WTC11 (cell line): ENCODE measurements at regions not wholly inside any gene's neighbourhood (a gene's known extent, or its start where the extent isn't known, plus 50 kb on each side); places are given as distances from the start of the nearest gene placed in this dataset.

ENCODE experiments used
- CREM ChIP-seq: sonication (generic); formaldehyde crosslinking; IDR thresholded peaks from 2 replicates; pipeline ENCODE4 v1.8.1; 2022; ENCODE audit warnings: mild to moderate bottlenecking, missing genetic modification reagents, moderate library complexity
- JUN ChIP-seq: sonication (generic); formaldehyde crosslinking; IDR thresholded peaks from 2 replicates; pipeline ENCODE4 v1.8.0; 2023; ENCODE audit warnings: mild to moderate bottlenecking, missing genetic modification reagents
- TP53 ChIP-seq: sonication (generic); formaldehyde crosslinking; IDR thresholded peaks from 2 replicates; pipeline ENCODE4 v1.8.1; 2023; ENCODE audit warnings: mild to moderate bottlenecking, missing genetic modification reagents
- TF ChIP-seq, protein P1 (sequence below): sonication (generic); formaldehyde crosslinking; IDR thresholded peaks from 2 replicates; pipeline ENCODE4 v1.8.1; 2022; ENCODE audit warnings: low read depth, mild to moderate bottlenecking, moderate library complexity, missing genetic modification reagents, borderline replicate concordance
- TF ChIP-seq, protein P2 (sequence below): sonication (generic); formaldehyde crosslinking; IDR thresholded peaks from 2 replicates; pipeline ENCODE4 v1.8.0; 2022; ENCODE audit warnings: missing genetic modification reagents
- TF ChIP-seq, protein P3 (sequence below): fragments of 200-600 bp; IDR thresholded peaks from 2 replicates; pipeline ENCODE4 v1.8.0; 2022; ENCODE audit warnings: antibody characterized with exemption

DNA sequence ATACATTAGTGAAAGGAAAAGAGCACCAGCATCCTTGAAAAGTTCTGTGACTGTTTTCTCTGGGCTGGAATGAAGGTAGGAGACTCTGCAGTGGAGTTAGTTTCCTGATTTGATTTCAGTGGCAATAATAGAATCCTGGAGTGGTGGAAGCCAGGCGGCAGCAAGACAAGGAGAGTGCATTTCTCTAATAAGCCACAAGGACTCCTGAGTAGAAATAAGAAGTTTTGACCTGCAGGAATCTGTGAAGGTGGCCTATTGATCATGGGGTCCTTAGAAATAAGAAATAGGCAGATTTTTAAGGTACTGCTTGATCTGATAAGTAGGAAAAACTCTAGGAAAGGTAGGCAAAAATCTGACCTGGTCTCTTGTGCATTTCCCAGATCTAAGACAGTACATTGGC is 68.4 kb upstream of the ELOVL5 start:
- TF ChIP-seq JUN (CRISPR knock-in tag) (no peak), TP53 (CRISPR knock-in tag) (no peak), CREM (CRISPR knock-in tag) (no peak)
- TF ChIP-seq, protein P1, sequence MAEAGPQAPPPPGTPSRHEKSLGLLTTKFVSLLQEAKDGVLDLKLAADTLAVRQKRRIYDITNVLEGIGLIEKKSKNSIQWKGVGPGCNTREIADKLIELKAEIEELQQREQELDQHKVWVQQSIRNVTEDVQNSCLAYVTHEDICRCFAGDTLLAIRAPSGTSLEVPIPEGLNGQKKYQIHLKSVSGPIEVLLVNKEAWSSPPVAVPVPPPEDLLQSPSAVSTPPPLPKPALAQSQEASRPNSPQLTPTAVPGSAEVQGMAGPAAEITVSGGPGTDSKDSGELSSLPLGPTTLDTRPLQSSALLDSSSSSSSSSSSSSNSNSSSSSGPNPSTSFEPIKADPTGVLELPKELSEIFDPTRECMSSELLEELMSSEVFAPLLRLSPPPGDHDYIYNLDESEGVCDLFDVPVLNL (CRISPR knock-in tag): no peak
- TF ChIP-seq, protein P2, sequence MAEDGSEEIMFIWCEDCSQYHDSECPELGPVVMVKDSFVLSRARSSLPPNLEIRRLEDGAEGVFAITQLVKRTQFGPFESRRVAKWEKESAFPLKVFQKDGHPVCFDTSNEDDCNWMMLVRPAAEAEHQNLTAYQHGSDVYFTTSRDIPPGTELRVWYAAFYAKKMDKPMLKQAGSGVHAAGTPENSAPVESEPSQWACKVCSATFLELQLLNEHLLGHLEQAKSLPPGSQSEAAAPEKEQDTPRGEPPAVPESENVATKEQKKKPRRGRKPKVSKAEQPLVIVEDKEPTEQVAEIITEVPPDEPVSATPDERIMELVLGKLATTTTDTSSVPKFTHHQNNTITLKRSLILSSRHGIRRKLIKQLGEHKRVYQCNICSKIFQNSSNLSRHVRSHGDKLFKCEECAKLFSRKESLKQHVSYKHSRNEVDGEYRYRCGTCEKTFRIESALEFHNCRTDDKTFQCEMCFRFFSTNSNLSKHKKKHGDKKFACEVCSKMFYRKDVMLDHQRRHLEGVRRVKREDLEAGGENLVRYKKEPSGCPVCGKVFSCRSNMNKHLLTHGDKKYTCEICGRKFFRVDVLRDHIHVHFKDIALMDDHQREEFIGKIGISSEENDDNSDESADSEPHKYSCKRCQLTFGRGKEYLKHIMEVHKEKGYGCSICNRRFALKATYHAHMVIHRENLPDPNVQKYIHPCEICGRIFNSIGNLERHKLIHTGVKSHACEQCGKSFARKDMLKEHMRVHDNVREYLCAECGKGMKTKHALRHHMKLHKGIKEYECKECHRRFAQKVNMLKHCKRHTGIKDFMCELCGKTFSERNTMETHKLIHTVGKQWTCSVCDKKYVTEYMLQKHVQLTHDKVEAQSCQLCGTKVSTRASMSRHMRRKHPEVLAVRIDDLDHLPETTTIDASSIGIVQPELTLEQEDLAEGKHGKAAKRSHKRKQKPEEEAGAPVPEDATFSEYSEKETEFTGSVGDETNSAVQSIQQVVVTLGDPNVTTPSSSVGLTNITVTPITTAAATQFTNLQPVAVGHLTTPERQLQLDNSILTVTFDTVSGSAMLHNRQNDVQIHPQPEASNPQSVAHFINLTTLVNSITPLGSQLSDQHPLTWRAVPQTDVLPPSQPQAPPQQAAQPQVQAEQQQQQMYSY: no peak
- TF ChIP-seq, protein P3, sequence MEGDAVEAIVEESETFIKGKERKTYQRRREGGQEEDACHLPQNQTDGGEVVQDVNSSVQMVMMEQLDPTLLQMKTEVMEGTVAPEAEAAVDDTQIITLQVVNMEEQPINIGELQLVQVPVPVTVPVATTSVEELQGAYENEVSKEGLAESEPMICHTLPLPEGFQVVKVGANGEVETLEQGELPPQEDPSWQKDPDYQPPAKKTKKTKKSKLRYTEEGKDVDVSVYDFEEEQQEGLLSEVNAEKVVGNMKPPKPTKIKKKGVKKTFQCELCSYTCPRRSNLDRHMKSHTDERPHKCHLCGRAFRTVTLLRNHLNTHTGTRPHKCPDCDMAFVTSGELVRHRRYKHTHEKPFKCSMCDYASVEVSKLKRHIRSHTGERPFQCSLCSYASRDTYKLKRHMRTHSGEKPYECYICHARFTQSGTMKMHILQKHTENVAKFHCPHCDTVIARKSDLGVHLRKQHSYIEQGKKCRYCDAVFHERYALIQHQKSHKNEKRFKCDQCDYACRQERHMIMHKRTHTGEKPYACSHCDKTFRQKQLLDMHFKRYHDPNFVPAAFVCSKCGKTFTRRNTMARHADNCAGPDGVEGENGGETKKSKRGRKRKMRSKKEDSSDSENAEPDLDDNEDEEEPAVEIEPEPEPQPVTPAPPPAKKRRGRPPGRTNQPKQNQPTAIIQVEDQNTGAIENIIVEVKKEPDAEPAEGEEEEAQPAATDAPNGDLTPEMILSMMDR: no peak
